ENCODE measurements at regions not wholly inside any gene's neighbourhood (a gene's known extent, or its start where the extent isn't known, plus 50 kb on each side); places are given as distances from the start of the nearest gene placed in this dataset.

DNA sequence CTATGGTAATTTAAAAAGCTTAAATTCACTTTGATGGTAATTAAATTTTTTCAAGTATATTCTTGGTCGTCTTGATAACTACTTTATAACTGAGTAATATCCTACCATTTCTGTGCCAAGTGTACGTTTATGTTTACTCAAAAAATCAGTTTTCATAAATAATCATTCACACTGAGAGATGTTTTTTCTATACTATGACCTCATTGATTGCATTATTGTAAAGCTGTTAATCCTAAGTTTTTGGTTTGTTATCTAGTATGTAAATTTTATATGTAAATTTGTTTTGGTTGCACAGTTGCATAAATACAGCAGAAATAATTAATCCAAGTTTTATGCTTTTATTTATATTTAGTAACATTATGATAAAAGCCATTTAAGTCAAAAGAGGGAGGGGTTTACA is 196.4 kb upstream of the PRICKLE1 start:
- Histone ChIP-seq H3K79me2 (replicated peaks; ENCODE audit: insufficient read depth, low read length) (no peaks in the 10 kb centered on the region), H2AFZ (ENCODE audit: low read depth, low read length) (no peak overlapping the region), H3K27ac (ENCODE audit: low read length) (no peak overlapping the region), H3K9me2 (ENCODE audit: insufficient read depth, low read length) (no peaks in the 10 kb centered on the region), H3K9me3 (ENCODE audit: low read length) (no peaks in the 10 kb centered on the region), H3K4me2 (ENCODE audit: low read length) (no peak overlapping the region), H3K4me3 (ENCODE audit: low read length) (no peak overlapping the region), H3K36me3 (ENCODE audit: insufficient read depth, low read length) (no peaks in the 10 kb centered on the region), H3K27me3 (ENCODE audit: insufficient read depth, low read depth, low read length) (no peaks in the 10 kb centered on the region), H3F3A (ENCODE audit: insufficient read depth, low read length, poor library complexity, severe bottlenecking) (no peaks in the 10 kb centered on the region), H4K20me1 (ENCODE audit: insufficient read depth) (no peaks in the 10 kb centered on the region), H3K9ac (ENCODE audit: low read length) (no peak overlapping the region)
- TF ChIP-seq TAF1 (IDR thresholded peaks at IDR 0.05; ENCODE audit: low read depth) (no peak), SMC3 (conservative IDR thresholded peaks at IDR 0.05; ENCODE audit: poor library complexity) (no peak), EZH2 (IDR thresholded peaks at IDR 0.05; ENCODE audit: borderline replicate concordance, insufficient read depth, low read length, poor library complexity, severe bottlenecking) (no peak)

GRCh38 chr12:42780671-42781070 is 191.1 kb upstream of the PRICKLE1 start:
- Histone ChIP-seq H3K4me2 (ENCODE audit: low read length) (no peak overlapping the region), H3K79me2 (replicated peaks; ENCODE audit: insufficient read depth, low read length) (no peaks in the 10 kb centered on the region), H3K9ac (ENCODE audit: low read length) (no peak overlapping the region), H3K4me3 (ENCODE audit: low read length) (no peak overlapping the region), H3K9me3 (ENCODE audit: low read length) (no peaks in the 10 kb centered on the region), H3K36me3 (ENCODE audit: insufficient read depth, low read length) (no peaks in the 10 kb centered on the region), H3K9me2 (ENCODE audit: insufficient read depth, low read length) (no peaks in the 10 kb centered on the region), H3F3A (ENCODE audit: insufficient read depth, low read length, poor library complexity, severe bottlenecking) (no peaks in the 10 kb centered on the region), H3K27me3 (ENCODE audit: insufficient read depth, low read depth, low read length) (no peaks in the 10 kb centered on the region), H2AFZ (ENCODE audit: low read depth, low read length) (no peak overlapping the region), H3K27ac (ENCODE audit: low read length) (peak overlapping the region; percentile 37), H4K20me1 (ENCODE audit: insufficient read depth) (no peaks in the 10 kb centered on the region)
- TF ChIP-seq SMC3 (conservative IDR thresholded peaks at IDR 0.05; ENCODE audit: poor library complexity): no peak
- TF ChIP-seq EZH2 (IDR thresholded peaks at IDR 0.05; ENCODE audit: borderline replicate concordance, insufficient read depth, low read length, poor library complexity, severe bottlenecking): no peak
- TF ChIP-seq RAD21 (conservative IDR thresholded peaks at IDR 0.05): no peak
- TF ChIP-seq POLR2AphosphoS5 (IDR thresholded peaks at IDR 0.05): no peak
- TF ChIP-seq REST (IDR thresholded peaks at IDR 0.05; ENCODE audit: borderline replicate concordance): no peak
- TF ChIP-seq, protein P1, sequence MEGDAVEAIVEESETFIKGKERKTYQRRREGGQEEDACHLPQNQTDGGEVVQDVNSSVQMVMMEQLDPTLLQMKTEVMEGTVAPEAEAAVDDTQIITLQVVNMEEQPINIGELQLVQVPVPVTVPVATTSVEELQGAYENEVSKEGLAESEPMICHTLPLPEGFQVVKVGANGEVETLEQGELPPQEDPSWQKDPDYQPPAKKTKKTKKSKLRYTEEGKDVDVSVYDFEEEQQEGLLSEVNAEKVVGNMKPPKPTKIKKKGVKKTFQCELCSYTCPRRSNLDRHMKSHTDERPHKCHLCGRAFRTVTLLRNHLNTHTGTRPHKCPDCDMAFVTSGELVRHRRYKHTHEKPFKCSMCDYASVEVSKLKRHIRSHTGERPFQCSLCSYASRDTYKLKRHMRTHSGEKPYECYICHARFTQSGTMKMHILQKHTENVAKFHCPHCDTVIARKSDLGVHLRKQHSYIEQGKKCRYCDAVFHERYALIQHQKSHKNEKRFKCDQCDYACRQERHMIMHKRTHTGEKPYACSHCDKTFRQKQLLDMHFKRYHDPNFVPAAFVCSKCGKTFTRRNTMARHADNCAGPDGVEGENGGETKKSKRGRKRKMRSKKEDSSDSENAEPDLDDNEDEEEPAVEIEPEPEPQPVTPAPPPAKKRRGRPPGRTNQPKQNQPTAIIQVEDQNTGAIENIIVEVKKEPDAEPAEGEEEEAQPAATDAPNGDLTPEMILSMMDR (IDR thresholded peaks at IDR 0.05; ENCODE audit: poor library complexity, severe bottlenecking): no peak
- no peak for TF ChIP-seq MXI1 (conservative IDR thresholded peaks at IDR 0.05; ENCODE audit: poor library complexity, severe bottlenecking)
- TF ChIP-seq EP300 (conservative IDR thresholded peaks at IDR 0.05; ENCODE audit: poor library complexity, severe bottlenecking): no peak
- TF ChIP-seq TAF1 (IDR thresholded peaks at IDR 0.05; ENCODE audit: low read depth): no peak
